ENCODE measurements at regions not wholly inside any gene's neighbourhood (a gene's known extent, or its start where the extent isn't known, plus 50 kb on each side); places are given as distances from the start of the nearest gene placed in this dataset.

GRCh38 chr2:58521803-58522554, 280.9 kb upstream of the FANCL start:
- H3K27me3 ChIP-seq (ENCODE audit: control insufficient read depth, insufficient read depth, low read length) = no peaks in the 10 kb centered on the region
- no peak overlapping the region for H3K4me2 ChIP-seq (ENCODE audit: low read length)
- no peaks in the 10 kb centered on the region for H3K9me3 ChIP-seq (replicated peaks; ENCODE audit: low read length)
- H3K36me3 ChIP-seq (ENCODE audit: insufficient read depth, low read length) = no peaks in the 10 kb centered on the region
- H3K4me3 ChIP-seq (ENCODE audit: low read length) = no peak overlapping the region
- no peak overlapping the region for H3K9ac ChIP-seq (ENCODE audit: low read depth, low read length)
- H3K4me1 ChIP-seq (ENCODE audit: control insufficient read depth, insufficient read depth, low read length) = peaks cover 5% of the 10 kb centered on the region

DNA sequence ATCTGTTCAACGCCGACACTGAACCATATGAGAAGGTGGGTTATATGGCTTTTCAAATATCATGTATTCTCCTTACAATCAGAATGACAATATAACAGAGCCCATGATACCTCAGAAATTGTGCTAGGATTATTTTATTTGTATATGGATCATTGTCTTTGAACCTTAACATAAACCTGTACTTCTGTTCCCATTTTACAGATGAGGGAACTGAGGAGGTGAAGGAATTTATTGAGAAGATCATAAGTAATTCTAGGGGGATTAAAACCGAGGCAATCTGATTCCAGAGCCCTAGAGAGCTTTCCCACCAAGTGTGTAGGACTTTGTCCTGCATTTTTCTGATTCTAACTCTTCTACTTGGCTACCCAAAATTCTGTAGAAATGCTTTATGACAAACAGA, 279.8 kb upstream of the FANCL start:
- no peak overlapping the region for H3K4me2 ChIP-seq (ENCODE audit: low read length)
- H3K9ac ChIP-seq (ENCODE audit: low read depth, low read length) = no peak overlapping the region
- H3K36me3 ChIP-seq (ENCODE audit: insufficient read depth, low read length) = no peaks in the 10 kb centered on the region
- H3K4me3 ChIP-seq (ENCODE audit: low read length) = no peak overlapping the region
- H3K4me1 ChIP-seq (ENCODE audit: control insufficient read depth, insufficient read depth, low read length) = peaks cover 5% of the 10 kb centered on the region
- no peaks in the 10 kb centered on the region for H3K9me3 ChIP-seq (replicated peaks; ENCODE audit: low read length)
- no peaks in the 10 kb centered on the region for H3K27me3 ChIP-seq (ENCODE audit: control insufficient read depth, insufficient read depth, low read length)

DNA sequence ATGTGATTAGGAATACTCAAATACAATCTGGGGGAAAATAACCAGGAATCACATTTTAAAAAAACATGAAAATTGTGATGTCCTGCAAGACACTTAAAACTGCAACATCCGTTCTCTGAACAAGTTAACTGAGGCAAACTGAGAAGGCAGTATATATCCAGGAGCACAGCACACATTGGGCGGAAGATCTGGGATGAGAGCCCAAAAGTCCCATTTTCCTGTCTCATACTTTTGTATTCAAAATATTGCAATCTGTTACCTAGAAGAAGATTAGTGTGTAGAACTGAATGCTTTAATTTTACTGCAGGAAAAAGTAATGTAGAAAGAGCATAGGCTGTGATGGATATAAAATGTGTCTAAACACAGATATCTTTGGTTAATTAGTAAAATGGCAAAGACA, 276.8 kb upstream of the FANCL start:
- H3K4me3 ChIP-seq (ENCODE audit: low read length) = no peak overlapping the region
- H3K9me3 ChIP-seq (replicated peaks; ENCODE audit: low read length) = no peaks in the 10 kb centered on the region
- H3K27me3 ChIP-seq (ENCODE audit: control insufficient read depth, insufficient read depth, low read length) = no peaks in the 10 kb centered on the region
- H3K4me2 ChIP-seq (ENCODE audit: low read length) = no peak overlapping the region
- no peak overlapping the region for H3K9ac ChIP-seq (ENCODE audit: low read depth, low read length)
- H3K36me3 ChIP-seq (ENCODE audit: insufficient read depth, low read length) = no peaks in the 10 kb centered on the region
- peaks cover 5% of the 10 kb centered on the region for H3K4me1 ChIP-seq (ENCODE audit: control insufficient read depth, insufficient read depth, low read length)

GRCh38 chr2:58516695-58517094, 275.6 kb upstream of the FANCL start:
- H3K4me2 ChIP-seq (ENCODE audit: low read length) = no peak overlapping the region
- no peak overlapping the region for H3K4me3 ChIP-seq (ENCODE audit: low read length)
- no peak overlapping the region for H3K9ac ChIP-seq (ENCODE audit: low read depth, low read length)
- no peaks in the 10 kb centered on the region for H3K36me3 ChIP-seq (ENCODE audit: insufficient read depth, low read length)
- H3K9me3 ChIP-seq (replicated peaks; ENCODE audit: low read length) = no peaks in the 10 kb centered on the region
- no peaks in the 10 kb centered on the region for H3K4me1 ChIP-seq (ENCODE audit: control insufficient read depth, insufficient read depth, low read length)
- H3K27me3 ChIP-seq (ENCODE audit: control insufficient read depth, insufficient read depth, low read length) = no peaks in the 10 kb centered on the region

GRCh38 chr2:58515827-58516573, 274.9 kb upstream of the FANCL start:
- Histone ChIP-seq H3K27me3 (ENCODE audit: control insufficient read depth, insufficient read depth, low read length) (no peaks in the 10 kb centered on the region), H3K36me3 (ENCODE audit: insufficient read depth, low read length) (no peaks in the 10 kb centered on the region), H3K4me2 (ENCODE audit: low read length) (no peak overlapping the region), H3K4me3 (ENCODE audit: low read length) (no peak overlapping the region), H3K9ac (ENCODE audit: low read depth, low read length) (no peak overlapping the region), H3K4me1 (ENCODE audit: control insufficient read depth, insufficient read depth, low read length) (no peaks in the 10 kb centered on the region), H3K9me3 (replicated peaks; ENCODE audit: low read length) (no peaks in the 10 kb centered on the region)

GRCh38 chr2:58514252-58514651, 273.1 kb upstream of the FANCL start:
- no peak overlapping the region for H3K9ac ChIP-seq (ENCODE audit: low read depth, low read length)
- H3K9me3 ChIP-seq (replicated peaks; ENCODE audit: low read length) = no peaks in the 10 kb centered on the region
- H3K36me3 ChIP-seq (ENCODE audit: insufficient read depth, low read length) = no peaks in the 10 kb centered on the region
- no peak overlapping the region for H3K4me2 ChIP-seq (ENCODE audit: low read length)
- H3K4me1 ChIP-seq (ENCODE audit: control insufficient read depth, insufficient read depth, low read length) = no peaks in the 10 kb centered on the region
- H3K4me3 ChIP-seq (ENCODE audit: low read length) = no peak overlapping the region
- no peaks in the 10 kb centered on the region for H3K27me3 ChIP-seq (ENCODE audit: control insufficient read depth, insufficient read depth, low read length)

DNA sequence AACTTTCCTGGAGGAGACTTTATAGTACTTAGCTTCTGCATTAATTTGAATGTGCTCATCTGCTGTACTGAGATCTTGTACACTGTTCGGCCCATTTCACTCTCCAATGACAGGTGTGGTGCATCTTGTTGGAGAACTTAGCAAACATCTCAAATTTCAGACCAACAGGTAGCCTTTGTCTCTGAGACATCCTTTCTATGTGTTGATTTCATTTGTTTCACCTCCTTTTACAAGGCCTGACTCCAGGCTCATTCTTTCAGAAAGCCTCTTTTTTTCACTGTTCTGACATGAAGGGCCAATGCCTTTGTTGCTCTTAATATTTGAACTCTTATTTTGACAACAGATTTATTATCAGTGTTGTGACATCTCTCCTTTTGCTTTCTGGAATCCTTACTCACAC, 271.8 kb upstream of the FANCL start:
- H3K4me1 ChIP-seq (ENCODE audit: control insufficient read depth, insufficient read depth, low read length) = no peaks in the 10 kb centered on the region
- H3K27me3 ChIP-seq (ENCODE audit: control insufficient read depth, insufficient read depth, low read length) = no peaks in the 10 kb centered on the region
- no peaks in the 10 kb centered on the region for H3K36me3 ChIP-seq (ENCODE audit: insufficient read depth, low read length)
- no peak overlapping the region for H3K4me2 ChIP-seq (ENCODE audit: low read length)
- H3K9ac ChIP-seq (ENCODE audit: low read depth, low read length) = no peak overlapping the region
- H3K9me3 ChIP-seq (replicated peaks; ENCODE audit: low read length) = no peaks in the 10 kb centered on the region
- H3K4me3 ChIP-seq (ENCODE audit: low read length) = no peak overlapping the region

DNA sequence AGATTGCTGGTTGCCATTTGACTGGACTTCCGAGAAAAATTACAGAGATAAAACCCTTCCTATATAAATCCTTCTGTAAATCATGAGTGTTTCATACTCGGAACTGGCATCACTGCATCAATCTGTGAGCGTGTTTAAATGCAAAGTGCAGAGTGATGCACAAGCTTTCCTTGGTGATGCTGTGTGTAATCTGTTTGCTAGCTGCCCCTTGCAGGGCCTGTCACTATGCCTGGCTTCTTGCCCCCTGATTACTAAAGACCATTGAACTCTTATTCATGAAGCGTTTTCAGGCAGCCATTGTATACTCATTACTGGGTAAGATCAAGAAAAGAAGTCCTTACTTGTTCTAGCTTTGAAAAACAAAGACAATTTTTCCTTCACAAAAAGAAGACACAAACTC, 266.9 kb upstream of the FANCL start:
- no peaks in the 10 kb centered on the region for H3K27me3 ChIP-seq (ENCODE audit: control insufficient read depth, insufficient read depth, low read length)
- H3K9ac ChIP-seq (ENCODE audit: low read depth, low read length) = no peak overlapping the region
- H3K36me3 ChIP-seq (ENCODE audit: insufficient read depth, low read length) = no peaks in the 10 kb centered on the region
- H3K9me3 ChIP-seq (replicated peaks; ENCODE audit: low read length) = no peaks in the 10 kb centered on the region
- no peak overlapping the region for H3K4me2 ChIP-seq (ENCODE audit: low read length)
- no peaks in the 10 kb centered on the region for H3K4me1 ChIP-seq (ENCODE audit: control insufficient read depth, insufficient read depth, low read length)
- no peak overlapping the region for H3K4me3 ChIP-seq (ENCODE audit: low read length)

DNA sequence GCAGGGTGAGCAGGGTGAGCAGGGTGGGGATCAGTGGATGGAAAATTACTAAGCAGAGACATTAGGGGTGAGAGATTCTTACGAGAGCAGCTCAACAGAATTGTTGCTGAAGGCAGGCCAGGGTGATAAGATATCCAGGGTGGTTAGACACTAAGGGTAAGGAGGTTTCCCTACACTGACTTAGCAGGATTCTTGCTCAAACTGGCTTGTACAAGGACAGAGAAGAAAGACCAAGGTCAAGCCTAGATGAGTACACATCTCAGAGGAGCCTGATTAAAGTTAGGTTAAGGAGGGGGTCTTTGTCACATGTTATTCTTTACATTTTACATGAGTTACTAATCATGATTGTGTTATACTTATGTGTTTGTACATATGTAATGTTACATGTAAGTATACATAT, 262.8 kb upstream of the FANCL start:
- H3K4me3 ChIP-seq (ENCODE audit: low read length) = no peak overlapping the region
- no peak overlapping the region for H3K9ac ChIP-seq (ENCODE audit: low read depth, low read length)
- no peak overlapping the region for H3K4me2 ChIP-seq (ENCODE audit: low read length)
- no peaks in the 10 kb centered on the region for H3K4me1 ChIP-seq (ENCODE audit: control insufficient read depth, insufficient read depth, low read length)
- peaks cover 3% of the 10 kb centered on the region for H3K27me3 ChIP-seq (ENCODE audit: control insufficient read depth, insufficient read depth, low read length)
- no peaks in the 10 kb centered on the region for H3K36me3 ChIP-seq (ENCODE audit: insufficient read depth, low read length)
- H3K9me3 ChIP-seq (replicated peaks; ENCODE audit: low read length) = no peaks in the 10 kb centered on the region

DNA sequence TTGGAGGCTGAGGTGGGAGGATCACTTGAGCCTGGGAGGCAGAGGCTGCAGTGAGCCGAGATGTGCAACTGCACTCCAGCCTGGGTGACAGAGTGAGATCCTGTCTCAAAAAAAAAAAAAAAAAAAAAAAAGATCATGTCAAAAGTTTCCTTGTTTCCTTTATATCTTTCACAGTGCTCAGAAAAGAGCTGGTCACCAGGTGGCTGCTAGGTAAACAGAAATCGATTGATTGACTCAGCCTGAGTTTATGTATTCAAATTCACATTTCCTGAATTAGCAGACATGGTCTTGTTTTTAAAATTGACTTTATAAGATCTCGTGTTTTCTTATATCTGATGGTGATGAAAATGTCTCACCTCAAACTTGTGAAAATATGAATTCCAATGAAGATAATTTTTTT, 261.8 kb upstream of the FANCL start:
- H3K4me3 ChIP-seq (ENCODE audit: low read length) = no peak overlapping the region
- no peak overlapping the region for H3K4me2 ChIP-seq (ENCODE audit: low read length)
- H3K4me1 ChIP-seq (ENCODE audit: control insufficient read depth, insufficient read depth, low read length) = no peaks in the 10 kb centered on the region
- H3K27me3 ChIP-seq (ENCODE audit: control insufficient read depth, insufficient read depth, low read length) = peaks cover 3% of the 10 kb centered on the region
- H3K36me3 ChIP-seq (ENCODE audit: insufficient read depth, low read length) = no peaks in the 10 kb centered on the region
- no peaks in the 10 kb centered on the region for H3K9me3 ChIP-seq (replicated peaks; ENCODE audit: low read length)
- H3K9ac ChIP-seq (ENCODE audit: low read depth, low read length) = no peak overlapping the region

- H3K9me3 ChIP-seq (replicated peaks; ENCODE audit: low read length) = no peaks in the 10 kb centered on the region
- H3K4me2 ChIP-seq (ENCODE audit: low read length) = no peak overlapping the region
- no peak overlapping the region for H3K9ac ChIP-seq (ENCODE audit: low read depth, low read length)
- peaks cover 3% of the 10 kb centered on the region for H3K27me3 ChIP-seq (ENCODE audit: control insufficient read depth, insufficient read depth, low read length)
- no peak overlapping the region for H3K4me3 ChIP-seq (ENCODE audit: low read length)
- H3K36me3 ChIP-seq (ENCODE audit: insufficient read depth, low read length) = no peaks in the 10 kb centered on the region
- no peaks in the 10 kb centered on the region for H3K4me1 ChIP-seq (ENCODE audit: control insufficient read depth, insufficient read depth, low read length)
Measured at GRCh38 chr2:58501371-58502160, 260.4 kb upstream of the FANCL start.

All from skeletal muscle satellite cell (primary cell).